Neural progenitor cell (in vitro differentiated cells): ENCODE measurements at regions not wholly inside any gene's neighbourhood (a gene's known extent, or its start where the extent isn't known, plus 50 kb on each side); places are given as distances from the start of the nearest gene placed in this dataset.

Experiments used
- EZH2phosphoT487 ChIP-seq: fragments of 200-600 bp; sonication (generic); IDR thresholded peaks from 2 replicates; pipeline ENCODE4 v1.6.1; 2017; ENCODE audit warnings: antibody characterized with exemption
- TF ChIP-seq, protein P1 (sequence below): fragments of 200-600 bp; sonication (generic); IDR thresholded peaks from 2 replicates; pipeline ENCODE4 v1.5.1; 2017; ENCODE audit warnings: antibody characterized with exemption, mild to moderate bottlenecking

DNA sequence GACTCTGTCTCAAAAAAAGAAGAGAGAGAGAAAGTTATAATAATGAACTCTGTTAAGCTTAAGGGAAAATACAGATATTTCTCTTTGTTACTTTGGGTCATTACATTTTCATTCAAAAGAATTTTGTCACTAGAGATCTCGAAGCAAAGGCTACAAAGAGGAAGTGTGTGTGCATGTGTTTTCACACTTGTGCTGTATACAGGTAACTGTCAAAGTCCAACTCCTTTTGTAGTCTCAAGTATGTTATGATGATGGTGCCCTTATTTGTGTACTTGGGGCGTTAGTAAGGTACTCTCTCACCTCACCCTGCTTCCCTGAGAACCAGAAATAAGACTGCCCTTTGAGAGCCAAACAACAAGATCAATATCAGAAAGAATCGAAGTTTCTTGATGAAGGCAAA is 152.9 kb upstream of the ZNF644 start:
- TF ChIP-seq, protein P1, sequence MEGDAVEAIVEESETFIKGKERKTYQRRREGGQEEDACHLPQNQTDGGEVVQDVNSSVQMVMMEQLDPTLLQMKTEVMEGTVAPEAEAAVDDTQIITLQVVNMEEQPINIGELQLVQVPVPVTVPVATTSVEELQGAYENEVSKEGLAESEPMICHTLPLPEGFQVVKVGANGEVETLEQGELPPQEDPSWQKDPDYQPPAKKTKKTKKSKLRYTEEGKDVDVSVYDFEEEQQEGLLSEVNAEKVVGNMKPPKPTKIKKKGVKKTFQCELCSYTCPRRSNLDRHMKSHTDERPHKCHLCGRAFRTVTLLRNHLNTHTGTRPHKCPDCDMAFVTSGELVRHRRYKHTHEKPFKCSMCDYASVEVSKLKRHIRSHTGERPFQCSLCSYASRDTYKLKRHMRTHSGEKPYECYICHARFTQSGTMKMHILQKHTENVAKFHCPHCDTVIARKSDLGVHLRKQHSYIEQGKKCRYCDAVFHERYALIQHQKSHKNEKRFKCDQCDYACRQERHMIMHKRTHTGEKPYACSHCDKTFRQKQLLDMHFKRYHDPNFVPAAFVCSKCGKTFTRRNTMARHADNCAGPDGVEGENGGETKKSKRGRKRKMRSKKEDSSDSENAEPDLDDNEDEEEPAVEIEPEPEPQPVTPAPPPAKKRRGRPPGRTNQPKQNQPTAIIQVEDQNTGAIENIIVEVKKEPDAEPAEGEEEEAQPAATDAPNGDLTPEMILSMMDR = no peak
- no peak for TF ChIP-seq EZH2phosphoT487
